GM21825 (cell line): ENCODE measurements at regions not wholly inside any gene's neighbourhood (a gene's known extent, or its start where the extent isn't known, plus 50 kb on each side); places are given as distances from the start of the nearest gene placed in this dataset.
"Not testable (repeated sequence)": the region's sequence is repeated elsewhere in the genome, so short reads cannot be mapped to it uniquely, and the experiment has no call there.

Experiments used
- ATAC-seq: cut with Tn5 transposase; IDR thresholded peaks from one replicate; pipeline ENCODE4 v1.9.1; 2021; ENCODE audit warnings: mild to moderate bottlenecking, moderate library complexity; ENCODE audit not compliant: unreplicated experiment

DNA sequence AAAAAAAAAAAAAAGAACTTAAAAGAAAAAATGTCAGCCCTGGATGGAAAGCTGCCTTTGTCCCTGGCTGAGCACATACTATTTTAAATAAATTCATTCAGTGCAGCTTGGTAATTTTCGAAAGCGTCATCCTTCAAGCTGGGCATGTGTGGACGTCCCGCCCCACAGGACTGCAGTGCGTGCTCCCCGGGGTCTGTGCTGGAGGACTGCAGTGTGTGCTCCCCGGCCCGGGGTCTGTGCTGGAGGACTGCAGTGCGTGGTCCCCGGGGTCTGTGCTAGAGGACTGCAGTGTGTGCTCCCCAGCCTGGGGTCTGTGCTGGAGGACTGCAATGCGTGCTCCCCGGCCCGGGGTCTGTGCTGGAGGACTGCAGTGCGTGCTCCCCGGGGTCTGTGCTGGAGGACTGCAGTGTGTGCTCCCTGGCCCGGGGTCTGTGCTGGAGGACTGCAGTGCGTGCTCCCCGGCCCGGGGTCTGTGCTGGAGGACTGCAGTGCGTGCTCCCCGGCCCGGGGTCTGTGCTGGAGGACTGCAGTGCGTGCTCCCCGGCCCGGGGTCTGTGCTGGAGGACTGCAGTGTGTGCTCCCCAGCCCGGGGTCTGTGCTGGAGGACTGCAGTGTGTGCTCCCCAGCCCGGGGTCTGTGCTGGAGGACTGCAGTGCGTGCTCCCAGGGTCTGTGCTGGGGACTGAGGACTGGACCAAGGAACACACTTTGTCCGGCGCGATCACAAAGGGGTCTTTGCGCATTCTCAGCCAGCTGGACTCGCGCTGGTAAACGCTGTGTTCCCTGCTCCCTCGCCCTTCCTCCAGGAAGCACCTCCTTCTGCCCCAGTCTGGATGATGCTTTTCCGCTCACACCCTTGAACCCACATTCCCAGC lies 86.3 kb downstream of the CPN2 start:
- ATAC-seq: not testable (repeated sequence)

DNA sequence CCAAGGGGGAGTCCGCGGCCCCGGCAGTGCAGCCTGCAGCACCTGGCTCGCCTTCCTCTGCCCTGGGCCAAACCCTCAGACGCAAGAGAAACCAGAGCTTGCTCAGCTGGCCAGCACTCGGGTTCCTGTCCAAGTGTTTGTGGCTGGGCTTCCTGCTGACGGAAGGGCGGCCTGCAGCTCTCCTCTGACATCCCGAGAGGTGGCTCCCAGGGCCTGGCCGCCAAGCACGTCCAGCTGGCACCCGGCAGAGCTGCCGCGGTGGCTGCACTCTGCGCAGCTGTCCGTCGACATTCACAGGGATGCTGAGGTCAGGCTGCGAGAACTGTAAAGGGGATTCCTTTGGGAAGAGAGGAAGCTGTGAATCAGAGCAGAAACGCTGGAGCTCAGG lies 85.6 kb downstream of the CPN2 start:
- no peak for ATAC-seq

DNA sequence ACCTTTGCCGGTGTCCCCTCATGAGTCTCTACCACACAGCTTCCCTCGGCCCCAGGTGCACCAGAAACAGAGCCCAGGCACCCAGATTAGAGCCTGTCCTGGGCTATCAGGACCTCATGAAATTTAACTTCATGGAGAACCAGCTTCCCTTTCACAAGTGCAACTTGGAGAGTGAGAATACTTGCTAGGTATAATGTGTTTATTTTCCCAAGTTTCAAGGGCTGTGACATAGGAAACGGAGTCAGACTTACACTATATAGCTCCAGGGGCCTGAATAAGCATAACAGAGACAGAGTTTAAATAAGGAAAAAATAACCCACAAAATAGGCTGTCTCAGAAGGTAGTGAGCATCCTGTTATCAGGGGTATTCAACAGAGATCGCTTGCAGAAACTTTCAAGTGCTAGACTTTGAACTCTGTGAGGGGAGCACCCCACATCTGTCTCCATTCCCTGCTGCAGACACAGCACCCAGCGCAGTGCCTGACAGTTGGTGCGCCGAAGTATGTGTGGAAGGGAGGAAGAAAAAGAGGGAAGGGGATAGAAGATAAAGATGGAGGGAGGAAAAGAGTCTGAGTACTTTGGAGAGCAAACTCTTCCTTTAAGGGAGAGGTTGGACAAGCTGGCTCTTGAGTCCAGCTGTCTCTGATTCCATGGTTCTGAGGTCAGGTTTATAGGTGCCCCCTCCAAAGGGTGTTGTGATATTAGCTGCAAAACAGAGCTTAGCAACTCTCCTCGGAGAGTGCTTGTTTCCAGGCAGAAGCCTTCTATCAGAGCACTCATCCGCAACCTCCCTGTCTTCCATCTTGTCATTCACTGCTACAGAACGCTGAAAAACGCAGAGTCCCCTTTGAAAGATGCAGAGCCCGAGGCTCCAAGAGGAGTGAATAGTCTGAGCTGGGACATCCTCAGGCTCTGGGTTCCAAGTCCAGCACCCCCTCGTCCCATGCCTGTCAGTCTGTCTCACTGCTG lies 84.8 kb downstream of the CPN2 start:
- no peak for ATAC-seq

DNA sequence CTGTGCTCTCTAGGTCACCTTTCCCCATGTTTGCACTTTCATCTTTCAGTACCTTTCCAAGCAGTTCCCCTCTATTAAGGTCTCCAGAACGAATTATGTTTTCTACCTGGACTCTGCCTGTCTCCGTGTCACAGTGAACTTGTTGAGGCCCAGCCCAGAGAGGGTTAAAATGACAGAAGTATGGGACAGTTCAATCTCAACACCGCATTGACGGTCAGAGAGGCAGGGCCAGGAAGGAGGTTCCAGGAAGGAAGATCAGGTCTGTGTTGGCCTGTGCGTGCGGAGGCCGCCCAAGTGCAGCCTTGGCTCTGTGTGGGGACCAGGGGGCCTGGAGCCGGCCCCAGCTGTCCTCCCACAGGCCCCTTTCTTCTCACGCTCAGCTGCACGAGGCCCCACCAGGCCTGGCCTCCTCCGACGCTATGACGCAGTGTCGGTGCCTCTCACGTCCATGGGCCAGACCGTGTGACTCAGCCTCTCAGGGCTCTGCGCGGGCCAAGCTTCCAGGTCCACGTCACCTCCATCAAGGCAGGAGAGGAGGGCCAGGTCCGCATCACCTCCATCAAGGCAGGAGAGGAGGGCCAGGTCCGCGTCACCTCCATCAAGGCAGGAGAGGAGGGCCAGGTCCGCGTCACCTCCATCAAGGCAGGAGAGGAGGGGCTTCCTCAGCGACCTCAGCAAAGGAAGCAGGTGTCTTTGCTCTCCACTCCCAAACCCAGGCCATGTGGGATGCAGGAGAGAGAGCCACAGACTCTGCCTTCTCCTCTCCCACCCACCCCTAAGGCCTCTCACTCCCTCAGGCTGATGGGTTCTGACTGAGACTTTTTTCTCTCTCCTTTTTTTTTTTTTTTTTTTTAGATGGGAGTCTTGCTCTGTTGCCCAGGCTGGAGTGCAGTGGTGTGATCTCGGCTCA lies 83.1 kb downstream of the CPN2 start:
- no peak for ATAC-seq

GRCh38 chr3:194268654-194269512 lies 82.2 kb downstream of the CPN2 start:
- ATAC-seq: no peak

- no peak for ATAC-seq
These were observed 81.5 kb downstream of the CPN2 start for GRCh38 chr3:194269610-194270145.

DNA sequence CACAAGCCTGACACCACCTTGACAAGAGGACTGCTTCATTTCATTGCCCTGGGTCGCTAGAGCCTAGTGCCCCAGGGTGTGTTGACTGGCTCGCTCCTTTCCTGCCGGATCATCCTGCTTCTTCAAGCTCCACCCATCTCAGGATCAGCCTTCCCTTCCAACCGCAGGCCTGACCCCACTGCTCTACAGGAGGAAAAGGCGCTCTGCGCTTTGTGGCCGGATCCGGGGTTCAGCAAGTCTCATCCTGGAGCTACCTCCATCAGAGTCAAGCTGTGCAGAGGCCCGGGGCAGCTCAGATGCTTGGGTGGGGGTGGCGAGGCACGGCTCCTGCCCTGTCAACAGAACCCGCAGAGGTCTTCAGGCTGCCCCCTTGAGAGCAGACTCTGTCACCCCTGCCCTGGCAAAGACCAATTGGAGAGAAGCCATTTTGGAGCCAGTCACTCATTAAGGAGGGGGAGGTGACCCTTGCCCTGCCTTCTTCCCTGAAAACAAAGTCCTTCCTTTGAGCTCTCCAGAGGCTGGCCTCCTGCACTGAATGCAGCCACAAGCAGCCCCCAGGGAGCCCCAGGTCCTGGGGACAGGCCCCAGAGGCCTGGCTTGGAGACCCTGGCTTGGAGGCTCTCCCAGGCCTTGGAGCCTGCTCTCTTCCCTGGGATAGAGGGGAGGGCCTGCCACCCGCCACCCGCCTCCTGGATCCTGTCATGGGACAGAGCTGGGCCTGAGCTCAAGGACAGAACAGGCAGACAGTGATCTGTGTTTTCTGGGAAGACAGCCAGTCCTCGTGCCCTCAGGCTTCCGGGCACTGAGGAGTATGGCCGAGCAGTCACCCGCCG lies 80.3 kb downstream of the CPN2 start:
- no peak for ATAC-seq

- ATAC-seq: no peak
These were observed 79.6 kb downstream of the CPN2 start for GRCh38 chr3:194271460-194272035.

DNA sequence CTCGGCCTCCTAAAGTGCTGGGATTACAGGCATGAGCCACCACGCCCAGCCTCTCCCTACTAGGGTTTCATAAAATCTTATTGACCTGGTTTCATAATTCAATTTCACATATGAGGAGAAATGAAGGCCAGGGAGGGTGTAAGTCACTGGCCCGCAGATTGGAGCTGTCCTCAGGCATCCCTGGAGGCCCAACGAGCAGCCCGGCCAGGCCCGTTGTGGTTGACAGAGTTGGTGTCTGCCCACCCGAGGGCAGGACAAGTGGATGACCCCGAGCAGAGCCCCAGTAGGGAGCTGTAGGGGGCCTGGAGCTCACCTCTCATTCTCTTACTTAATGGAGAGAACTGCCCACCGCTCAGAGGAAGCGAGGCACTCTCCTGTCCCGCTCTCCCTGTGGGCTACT lies 78.9 kb downstream of the CPN2 start:
- ATAC-seq: no peak

- ATAC-seq: no peak
These were observed 78.0 kb downstream of the CPN2 start for GRCh38 chr3:194272861-194273742.

GRCh38 chr3:194273743-194274310 lies 77.3 kb downstream of the CPN2 start:
- no peak for ATAC-seq

DNA sequence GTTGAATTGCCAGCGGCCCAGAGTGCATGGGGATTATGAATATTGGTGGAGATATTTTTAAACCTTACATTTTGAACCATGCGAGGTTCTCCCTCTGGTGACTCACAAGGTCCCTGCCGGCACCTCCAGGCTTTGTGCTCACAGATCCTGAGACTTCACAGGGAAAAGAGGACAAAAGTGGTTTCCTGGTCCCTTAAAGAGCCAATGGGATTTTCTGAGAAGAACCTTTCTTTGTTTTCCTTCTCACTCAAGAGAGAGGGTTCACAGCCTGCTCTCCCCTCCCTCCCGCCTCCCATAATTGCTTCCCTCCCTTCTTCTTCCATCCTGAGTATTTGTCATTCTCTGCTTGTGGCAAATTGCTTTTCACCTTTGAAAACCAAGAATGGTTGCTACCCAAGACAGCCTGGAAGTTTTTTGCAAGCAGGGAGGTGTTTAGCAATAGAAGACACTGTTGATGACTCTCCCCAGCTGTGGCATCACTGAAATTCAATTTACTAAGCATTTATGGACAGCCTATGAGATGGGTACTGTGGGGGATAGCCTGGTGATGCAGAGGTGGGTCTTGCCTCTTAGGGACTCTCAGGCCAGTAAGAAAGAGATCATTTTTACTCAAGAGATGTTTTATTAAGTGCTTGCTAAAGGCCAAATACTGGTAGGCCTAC lies 76.6 kb downstream of the CPN2 start:
- no peak for ATAC-seq

DNA sequence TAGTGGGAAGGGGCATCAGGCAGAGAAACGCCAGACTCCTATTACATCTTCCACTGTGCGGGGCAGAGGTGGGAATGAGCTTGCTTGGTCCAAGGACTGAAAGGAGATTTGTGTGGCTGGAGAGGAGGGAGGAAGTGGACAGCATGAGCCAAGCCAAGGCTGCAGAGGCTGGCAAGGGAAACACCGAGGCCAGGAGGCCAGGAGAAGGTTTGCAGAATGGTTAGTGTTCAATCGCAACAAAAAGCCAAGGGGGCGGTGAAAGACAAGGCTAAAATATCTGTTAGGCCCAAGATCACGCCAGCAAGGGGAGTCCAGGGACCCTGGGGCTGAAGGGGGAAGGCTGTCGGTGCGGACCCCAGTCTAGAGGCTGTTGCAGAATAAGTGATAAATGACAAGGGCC lies 75.8 kb downstream of the CPN2 start:
- ATAC-seq: no peak

GRCh38 chr3:194275721-194276120 lies 75.4 kb downstream of the CPN2 start:
- no peak for ATAC-seq

DNA sequence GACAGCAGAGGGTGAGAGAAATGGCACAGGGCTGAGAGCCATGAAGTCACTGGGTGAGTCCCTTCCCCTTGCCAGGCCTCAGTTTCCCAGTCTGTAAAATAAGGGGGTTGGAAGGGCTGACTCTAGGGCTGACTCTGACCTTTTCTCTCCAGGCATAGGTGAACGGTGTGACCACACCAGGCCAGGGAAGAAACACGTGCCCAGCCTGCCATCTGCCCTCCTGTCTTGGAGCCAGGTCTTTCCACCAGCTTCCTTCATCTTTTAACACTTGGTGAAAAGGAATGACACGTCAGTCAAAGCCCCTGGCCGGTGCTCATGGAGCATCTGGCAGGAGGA lies 74.4 kb downstream of the CPN2 start:
- ATAC-seq: no peak

DNA sequence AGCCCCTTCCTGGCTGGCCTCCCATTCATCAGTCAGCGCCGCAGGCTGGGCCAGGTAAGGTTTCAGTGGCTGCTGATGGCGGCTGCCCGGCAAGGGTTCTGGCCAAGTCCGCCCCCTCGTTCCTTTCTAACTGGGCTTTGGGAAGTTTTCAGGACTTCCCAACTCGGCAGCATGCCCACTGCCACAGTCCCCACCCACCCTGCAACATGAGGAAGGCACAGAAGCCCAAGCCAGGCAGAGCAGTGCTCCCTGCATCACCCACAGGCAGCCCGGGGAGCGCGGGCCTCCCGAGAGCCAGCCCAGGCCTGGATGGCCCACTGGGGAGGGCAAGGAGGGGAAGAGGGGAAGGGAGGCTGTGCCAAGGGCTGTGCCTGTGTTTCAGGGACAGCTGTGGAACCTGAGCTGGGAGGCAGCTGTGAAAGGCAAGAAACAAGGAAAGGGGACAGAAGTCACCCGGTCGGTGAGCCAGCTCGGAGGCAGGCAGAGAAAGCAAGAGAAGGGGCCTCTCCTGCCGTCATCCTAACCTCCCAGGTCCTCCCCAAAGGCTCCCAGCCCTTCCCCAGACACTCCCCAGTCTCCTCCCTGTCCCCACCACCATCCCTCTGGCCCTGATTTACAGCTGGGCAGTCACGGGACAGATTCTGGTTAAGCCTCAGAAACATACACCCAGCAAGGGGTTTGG lies 73.9 kb downstream of the CPN2 start:
- ATAC-seq: no peak
